ENCODE measurements at regions not wholly inside any gene's neighbourhood (a gene's known extent, or its start where the extent isn't known, plus 50 kb on each side); places are given as distances from the start of the nearest gene placed in this dataset.

- DNase-seq: no peak
These were observed 143.2 kb upstream of the RET start for GRCh38 chr10:42933448-42934340.

DNA sequence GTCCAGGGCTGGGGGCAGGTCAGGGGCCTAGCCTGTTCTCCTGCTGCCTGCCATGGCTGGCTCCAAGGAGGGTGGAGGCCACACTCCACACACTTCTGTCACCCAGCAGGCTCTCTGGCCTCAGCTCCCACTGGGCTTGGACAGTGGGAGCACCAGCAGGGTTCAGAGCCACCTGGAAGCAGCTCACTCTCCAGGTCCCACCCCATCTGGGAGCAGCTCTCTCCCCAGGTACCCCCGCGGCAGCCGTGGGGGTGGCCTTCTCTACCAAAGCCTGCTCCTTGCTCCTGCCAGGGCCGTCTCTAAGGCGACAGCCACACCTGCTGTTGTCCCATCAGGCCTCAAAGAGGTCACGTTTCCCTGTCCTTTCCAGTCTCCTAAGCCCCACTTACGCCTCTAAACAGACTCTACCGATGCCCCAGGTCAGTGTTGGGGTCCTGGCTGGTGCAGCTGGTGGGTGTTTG, 142.5 kb upstream of the RET start:
- no peak for DNase-seq

- no peak for DNase-seq
These were observed 142.0 kb upstream of the RET start for GRCh38 chr10:42934842-42935241.

- DNase-seq: no peak
These were observed 141.4 kb upstream of the RET start for GRCh38 chr10:42935466-42935865.

GRCh38 chr10:42936580-42936979, 140.3 kb upstream of the RET start:
- no peak for DNase-seq

DNA sequence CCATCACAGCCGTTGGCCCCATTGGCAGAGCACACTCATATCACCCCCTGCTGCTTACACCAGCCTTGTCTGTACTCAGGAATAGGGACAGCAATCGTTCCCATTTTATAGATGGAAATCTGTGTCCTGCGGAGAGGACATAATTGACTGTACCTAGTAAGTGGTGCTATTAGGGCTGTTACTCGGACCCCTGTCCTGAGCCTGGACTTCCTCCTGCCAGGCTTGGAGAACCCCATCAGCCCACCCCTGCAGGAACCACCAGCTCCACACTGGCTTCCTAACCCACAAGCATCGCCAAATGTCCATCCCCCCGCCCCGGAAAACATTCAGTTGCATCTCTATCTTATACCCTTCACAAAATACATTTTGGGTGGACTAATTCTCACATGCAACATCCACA, 139.8 kb upstream of the RET start:
- no peak for DNase-seq

DNA sequence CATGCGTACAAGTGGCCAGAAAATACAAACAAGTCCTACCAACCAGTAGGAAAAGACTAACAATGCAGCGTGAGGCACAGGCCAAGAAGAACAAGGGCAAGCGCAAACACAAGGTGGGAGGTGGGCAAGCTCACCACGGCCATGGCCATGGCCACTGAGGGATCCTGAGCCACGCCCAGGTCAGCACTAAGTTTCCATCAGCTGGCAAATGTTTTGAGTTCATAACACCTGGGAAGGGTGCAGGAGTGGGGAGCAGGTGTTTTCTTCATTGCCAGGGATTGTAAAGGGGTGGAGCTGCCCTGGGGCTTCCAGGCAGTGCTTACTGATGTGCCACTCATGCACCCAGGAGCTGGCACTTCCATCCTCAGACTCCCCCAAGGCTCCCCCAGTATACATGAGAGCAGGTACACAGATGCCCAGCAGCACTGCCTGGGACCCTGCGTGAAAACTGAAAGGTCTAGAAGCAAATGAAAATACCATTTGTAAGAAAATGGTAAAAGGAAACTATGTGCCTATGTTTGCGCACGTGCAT, 139.2 kb upstream of the RET start:
- DNase-seq: no peak

- no peak for DNase-seq
These were observed 138.5 kb upstream of the RET start for GRCh38 chr10:42938351-42938750.

DNA sequence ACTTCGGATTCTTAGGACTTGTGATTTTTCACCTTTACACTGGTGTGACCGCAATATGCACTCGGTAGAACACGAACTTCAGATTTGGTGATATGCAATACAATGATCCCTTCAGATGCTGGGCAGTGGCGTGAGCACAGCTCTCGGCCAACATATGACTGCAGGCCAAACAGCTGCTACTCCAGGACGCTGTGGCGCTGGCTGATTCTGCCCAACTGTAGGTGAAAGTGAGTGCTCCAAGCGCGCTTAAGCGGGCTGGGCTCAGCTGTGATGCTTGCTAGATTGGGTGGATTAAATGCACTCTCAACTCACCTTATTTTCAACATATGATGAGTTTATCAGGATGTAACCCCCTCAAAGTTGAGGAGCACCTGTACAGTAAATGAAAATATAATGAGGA, 137.6 kb upstream of the RET start:
- DNase-seq: no peak

GRCh38 chr10:42939685-42940366, 137.0 kb upstream of the RET start:
- DNase-seq: no peak

GRCh38 chr10:42940487-42941294, 136.2 kb upstream of the RET start:
- DNase-seq: no peak

DNA sequence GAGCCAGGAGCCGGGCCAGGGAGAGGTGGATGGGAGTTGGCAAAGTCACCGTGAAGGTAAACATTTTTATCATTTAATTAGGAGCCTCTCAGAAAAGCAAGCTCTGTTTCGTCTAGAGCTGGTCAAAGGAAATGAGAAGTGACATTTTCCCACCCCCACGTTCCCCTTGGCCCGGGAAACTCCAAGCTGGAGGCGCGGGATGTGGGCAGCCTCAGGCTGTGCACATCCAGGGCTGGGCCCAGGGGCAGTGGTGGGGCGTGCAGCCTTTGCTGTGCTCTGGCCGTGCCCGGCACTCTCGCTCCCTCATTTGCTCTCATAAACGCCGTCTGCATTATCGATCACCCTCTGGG, 135.6 kb upstream of the RET start:
- DNase-seq: no peak

DNA sequence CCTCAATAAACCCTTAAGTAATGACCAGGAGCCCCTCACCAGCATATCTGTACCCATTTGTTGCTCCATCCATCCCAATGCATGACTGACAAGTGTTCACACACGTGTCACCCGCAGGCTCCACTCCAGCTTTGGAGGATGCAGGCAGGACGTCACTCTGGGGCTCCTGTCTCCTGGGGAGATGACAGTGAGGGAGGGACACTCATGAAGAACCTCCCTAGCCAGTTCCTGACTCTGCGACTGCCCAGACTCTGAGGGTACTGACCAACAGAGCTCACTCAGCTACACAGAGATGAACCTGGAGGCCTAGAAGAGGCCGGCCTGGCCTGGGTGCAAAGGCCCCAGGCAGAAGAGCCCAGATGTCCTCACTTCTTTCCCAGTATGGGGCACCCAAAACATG, 135.1 kb upstream of the RET start:
- DNase-seq: no peak

GRCh38 chr10:42942279-42942950, 134.5 kb upstream of the RET start:
- no peak for DNase-seq

DNA sequence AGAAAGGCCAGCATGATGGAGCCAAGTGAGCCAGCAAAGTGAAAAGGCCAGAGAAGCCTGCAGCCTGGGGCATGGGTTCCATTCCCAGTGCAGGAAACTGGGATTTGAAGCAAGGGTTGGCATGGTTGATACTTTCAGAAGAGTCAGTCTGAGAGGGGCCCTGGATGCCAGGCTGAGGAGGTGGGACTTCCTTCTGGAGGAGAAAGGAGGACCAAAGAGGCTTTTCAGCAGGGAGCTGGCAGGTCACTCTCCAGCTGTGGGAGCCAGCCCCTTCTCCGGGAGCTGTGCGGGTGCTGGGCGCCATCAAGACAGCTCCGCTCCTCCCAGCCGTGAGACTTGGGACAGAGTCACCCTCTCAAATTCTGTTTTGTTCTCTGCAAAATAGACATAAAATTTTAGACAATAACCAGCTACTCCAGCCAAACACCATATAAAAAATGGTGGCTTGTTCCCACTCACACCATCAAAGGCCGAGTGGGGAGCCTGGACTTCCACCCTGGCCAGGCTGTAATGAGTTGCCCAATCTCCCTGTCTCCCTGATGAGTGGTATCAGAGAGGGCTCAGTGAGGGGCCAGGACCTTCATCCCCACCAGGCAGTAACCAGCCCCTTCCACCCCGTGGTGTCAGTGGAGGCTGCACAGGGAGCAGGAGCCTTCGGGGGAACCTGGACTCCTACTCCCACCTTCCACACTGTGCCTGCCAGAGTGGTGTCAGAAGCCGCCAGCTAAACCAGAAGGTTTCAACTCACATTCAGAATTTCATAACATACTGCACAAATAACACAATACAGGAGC, 133.6 kb upstream of the RET start:
- no peak for DNase-seq

GRCh38 chr10:42948040-42948439, 128.8 kb upstream of the RET start:
- DNase-seq: no peak

DNA sequence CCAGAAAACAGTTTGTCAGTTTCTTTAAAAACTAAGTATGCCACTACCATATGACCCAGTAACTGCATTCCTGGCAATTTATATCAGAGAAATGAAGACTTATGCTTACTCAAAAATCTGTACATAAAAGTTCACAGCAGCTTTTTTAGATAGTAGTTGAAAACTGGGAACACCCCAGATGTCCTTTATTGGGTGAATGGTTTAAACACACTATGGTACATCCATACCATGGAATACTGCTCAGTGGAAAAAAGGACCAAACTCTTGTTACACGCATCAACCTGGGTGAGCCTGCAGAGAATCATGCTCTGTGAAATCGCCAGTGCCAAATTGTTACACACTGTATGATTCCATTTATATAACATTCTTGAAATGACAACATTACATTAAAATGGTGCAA, 127.6 kb upstream of the RET start:
- DNase-seq: no peak

DNA sequence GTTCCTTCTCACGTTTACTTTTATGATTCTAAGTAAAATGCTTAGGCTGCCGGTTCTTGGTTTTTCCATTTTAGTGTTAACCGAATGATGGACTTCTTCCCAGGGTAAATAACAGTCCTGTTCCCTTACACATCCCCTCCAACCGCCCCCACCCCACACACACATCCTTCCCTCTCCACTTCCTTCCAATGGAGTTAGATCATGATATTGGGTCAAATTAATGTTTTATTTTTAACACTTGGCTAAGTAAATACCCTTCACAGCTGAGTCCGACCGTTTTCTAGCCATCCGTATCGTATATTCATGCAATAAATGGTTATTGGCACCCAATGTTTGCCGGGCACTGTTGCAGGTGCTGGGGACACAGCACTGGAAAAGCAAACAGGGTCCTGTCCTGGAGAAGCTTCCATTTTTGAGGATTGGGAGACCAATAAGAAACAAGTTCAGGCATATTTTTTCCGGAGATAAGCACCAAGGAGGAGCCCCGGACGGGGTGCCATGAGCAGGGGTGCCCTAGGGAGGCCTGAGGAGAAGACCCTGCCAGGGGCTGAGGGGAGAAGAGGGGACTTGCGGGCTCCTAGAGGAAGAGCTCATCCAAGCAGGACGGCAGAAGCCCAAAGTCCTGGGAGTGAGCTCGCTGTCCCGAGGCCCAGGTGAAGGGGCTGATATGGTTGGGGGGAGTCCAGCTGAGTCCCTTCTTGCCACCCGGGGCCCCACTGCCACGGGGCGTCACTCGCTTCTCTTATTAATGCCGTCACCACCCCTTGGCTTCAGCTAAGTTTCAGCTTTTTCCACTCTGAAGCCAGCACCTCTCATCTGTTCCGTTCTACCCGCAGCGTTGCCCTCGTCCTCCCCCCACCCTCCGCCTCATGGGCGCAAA, 126.0 kb upstream of the RET start:
- no peak for DNase-seq

DNA sequence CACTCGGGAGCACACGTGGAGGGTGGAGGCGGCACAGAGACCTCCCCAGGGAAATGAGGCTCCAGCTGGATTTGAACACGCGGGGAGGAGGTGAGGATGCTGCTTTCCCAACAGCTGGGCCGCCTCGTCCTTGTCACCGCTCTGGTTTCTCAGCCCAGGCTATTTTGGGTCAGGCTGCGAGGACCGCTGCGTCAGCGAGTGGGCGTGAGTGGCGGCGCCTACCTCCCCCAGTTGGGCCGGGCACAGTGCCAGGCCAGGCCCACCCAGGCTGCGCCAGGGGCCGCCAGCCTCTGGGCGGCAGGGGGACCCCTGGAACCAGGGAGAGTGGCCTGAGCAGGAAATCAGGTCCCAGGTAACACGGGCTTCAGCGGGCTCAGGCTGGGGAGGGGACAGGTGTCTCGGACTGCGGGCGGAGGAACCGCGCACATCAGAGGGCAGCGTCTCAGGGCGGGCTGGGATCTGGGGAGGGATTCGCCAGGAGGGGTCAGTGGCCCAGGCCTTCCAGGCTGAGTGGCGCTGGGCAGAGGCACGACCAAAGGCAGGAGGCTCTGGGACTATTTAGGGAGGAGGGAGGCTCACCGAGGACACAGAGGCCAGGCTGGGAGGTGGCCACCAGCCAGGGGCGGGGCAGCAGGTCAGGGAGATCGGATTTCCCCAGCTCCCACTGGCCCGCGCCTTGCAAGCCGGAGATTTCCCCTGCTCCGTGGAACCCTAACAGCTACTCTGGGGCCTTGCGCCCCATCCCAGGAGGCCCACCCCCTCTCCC, 125.2 kb upstream of the RET start:
- no peak for DNase-seq

- peak; percentile 4 for DNase-seq
These were observed 124.5 kb upstream of the RET start for GRCh38 chr10:42952349-42952748.
